ENCODE measurements at regions not wholly inside any gene's neighbourhood (a gene's known extent, or its start where the extent isn't known, plus 50 kb on each side); places are given as distances from the start of the nearest gene placed in this dataset.

- no peak for DNase-seq (ENCODE audit: low read depth)
- no peak for TF ChIP-seq CTCF (IDR thresholded peaks at IDR 0.05; ENCODE audit: insufficient read depth, low read depth, low read length, missing control alignments)
- no peak overlapping the region for H3K4me3 ChIP-seq (ENCODE audit: low read length)
Observed at GRCh38 chr22:35195226-35195625, 62.1 kb upstream of the HMGXB4 start.

DNA sequence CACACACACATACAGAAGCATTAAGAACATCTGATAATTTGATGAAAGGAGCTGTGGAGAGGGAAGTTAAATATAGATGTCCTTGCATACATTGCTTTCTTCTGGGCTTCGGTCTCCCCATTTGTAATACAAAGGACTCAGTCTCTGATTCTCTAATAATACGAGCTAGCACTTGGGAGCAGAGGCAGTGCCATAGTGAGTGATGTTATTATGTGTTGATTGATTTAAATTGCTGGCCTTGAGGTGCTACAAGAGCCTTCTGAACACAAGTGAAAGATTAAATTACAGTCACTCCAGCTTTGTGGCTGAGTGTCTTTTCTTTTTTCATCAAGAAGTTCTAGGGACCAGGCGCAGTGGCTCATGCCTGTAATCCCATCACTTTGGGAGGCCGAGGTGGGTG, 61.5 kb upstream of the HMGXB4 start:
- H3K4me3 ChIP-seq (ENCODE audit: low read length) = no peak overlapping the region
- DNase-seq (ENCODE audit: low read depth) = no peak
- no peak for TF ChIP-seq CTCF (IDR thresholded peaks at IDR 0.05; ENCODE audit: insufficient read depth, low read depth, low read length, missing control alignments)

DNA sequence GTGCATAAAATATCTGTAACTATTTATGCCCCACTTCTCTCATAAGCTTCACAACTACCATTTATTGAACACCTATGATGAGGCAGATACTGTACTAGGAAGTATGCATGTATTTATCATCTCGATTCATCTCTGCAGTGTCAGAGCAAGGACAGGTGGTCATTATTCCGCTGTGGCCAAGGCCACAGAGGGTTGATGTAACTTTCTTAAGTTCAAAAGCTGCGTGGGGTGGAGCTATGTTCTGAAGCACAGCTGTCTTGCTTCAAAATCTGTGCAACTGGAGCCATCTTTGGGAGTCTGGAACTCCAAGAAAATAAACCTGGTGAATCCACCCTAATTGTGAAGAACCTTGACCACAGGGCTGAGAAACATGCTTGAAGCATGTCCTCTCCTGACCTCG, 60.2 kb upstream of the HMGXB4 start:
- DNase-seq (ENCODE audit: low read depth) = no peak
- H3K4me3 ChIP-seq (ENCODE audit: low read length) = no peak overlapping the region
- TF ChIP-seq CTCF (IDR thresholded peaks at IDR 0.05; ENCODE audit: insufficient read depth, low read depth, low read length, missing control alignments) = no peak

DNA sequence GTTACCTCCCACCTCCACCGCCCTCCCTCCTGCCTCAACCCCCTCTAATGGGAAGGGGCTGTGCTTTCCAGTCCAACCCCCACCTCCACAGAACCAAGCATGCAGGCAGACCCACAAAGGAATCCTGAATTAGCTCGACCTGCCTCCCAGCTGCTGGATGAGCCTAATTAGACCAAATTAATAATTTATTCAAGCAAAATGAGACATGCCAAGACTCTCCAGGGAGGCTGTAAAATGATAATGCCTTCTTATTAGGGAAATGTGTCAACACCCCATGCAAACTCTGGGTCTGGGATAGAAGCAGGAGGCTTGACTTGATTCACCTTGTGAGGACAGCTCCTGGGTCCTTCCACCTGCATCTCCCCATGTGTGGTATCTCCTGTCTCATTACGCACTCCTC, 59.4 kb upstream of the HMGXB4 start:
- no peak for DNase-seq (ENCODE audit: low read depth)
- no peak overlapping the region for H3K4me3 ChIP-seq (ENCODE audit: low read length)
- no peak for TF ChIP-seq CTCF (IDR thresholded peaks at IDR 0.05; ENCODE audit: insufficient read depth, low read depth, low read length, missing control alignments)

- no peak overlapping the region for H3K4me3 ChIP-seq (ENCODE audit: low read length)
- DNase-seq (ENCODE audit: low read depth) = no peak
- TF ChIP-seq CTCF (IDR thresholded peaks at IDR 0.05; ENCODE audit: insufficient read depth, low read depth, low read length, missing control alignments) = no peak
Observed at GRCh38 chr22:35198738-35199137, 58.6 kb upstream of the HMGXB4 start.

DNA sequence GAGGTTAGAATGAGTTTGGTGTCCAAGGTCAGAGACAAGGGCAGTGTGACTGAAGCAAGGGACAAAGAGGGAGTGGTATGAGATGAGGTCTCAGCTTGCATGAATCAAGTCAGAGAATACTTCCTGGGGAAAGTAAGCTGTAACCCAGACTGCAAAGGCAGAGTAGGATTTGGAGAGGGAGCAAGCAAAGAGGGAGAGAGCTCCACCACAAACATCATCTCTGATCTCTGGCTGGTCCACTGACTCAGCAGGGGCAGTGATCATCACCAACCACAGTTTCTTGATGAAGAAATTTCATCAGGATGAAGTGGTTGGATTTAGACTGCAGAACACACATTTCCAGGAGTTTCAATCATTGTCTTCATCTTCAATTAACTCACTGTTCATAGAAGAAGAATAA, 54.9 kb upstream of the HMGXB4 start:
- TF ChIP-seq CTCF (IDR thresholded peaks at IDR 0.05; ENCODE audit: insufficient read depth, low read depth, low read length, missing control alignments) = no peak
- DNase-seq (ENCODE audit: low read depth) = no peak

DNA sequence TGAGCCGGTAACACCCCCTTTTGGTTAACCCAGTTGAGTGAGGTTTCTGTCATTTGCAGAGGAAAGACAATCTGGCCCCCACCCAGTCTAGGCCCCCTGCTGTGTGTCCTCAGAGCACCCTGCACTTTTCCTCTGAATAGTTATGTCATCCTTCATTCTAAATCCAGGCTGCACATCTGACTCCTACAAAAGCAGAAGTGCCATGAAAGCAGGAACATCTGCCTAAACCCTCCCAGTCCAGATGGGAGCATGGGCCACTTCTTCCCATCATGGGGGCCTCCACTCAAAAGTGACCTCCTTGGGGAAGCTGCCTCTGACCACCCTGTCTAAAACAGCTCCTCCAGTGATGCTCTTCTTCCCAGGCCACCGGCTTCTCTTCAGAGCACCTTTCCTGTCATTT, 53.7 kb upstream of the HMGXB4 start:
- no peak for TF ChIP-seq CTCF (IDR thresholded peaks at IDR 0.05; ENCODE audit: insufficient read depth, low read depth, low read length, missing control alignments)
- no peak for DNase-seq (ENCODE audit: low read depth)
- no peak overlapping the region for H3K4me3 ChIP-seq (ENCODE audit: low read length)

More for the DNA sequence above, 54.9 kb upstream of the HMGXB4 start:
- no peak overlapping the region for H3K4me3 ChIP-seq (ENCODE audit: low read length)
